DMS 273 treated with DMSO at 0.1 percent for 48 hours (cell line): ENCODE measurements at regions not wholly inside any gene's neighbourhood (a gene's known extent, or its start where the extent isn't known, plus 50 kb on each side); places are given as distances from the start of the nearest gene placed in this dataset.
A peak's percentile ranks its signal among the peaks of the same experiment; 100 is the strongest.
"Not testable (repeated sequence)": the region's sequence is repeated elsewhere in the genome, so short reads cannot be mapped to it uniquely, and the experiment has no call there.

ENCODE experiments used
- DNase-seq: peaks from one replicate; lab custom pipeline; 2025; lab: John Stamatoyannopoulos, UW

- DNase-seq: no peak
Observed at GRCh38 chr9:108444400-108445358, 411.1 kb downstream of the ACTL7B start.

GRCh38 chr9:108443741-108444140 lies 412.0 kb downstream of the ACTL7B start:
- DNase-seq: no peak

GRCh38 chr9:108443019-108443633 lies 412.7 kb downstream of the ACTL7B start:
- DNase-seq: no peak

GRCh38 chr9:108442627-108443018 lies 413.2 kb downstream of the ACTL7B start:
- DNase-seq: no peak

- DNase-seq: no peak
Observed at GRCh38 chr9:108441726-108442125, 414.1 kb downstream of the ACTL7B start.

GRCh38 chr9:108441251-108441650 lies 414.5 kb downstream of the ACTL7B start:
- DNase-seq: no peak

- no peak for DNase-seq
Observed at GRCh38 chr9:108439947-108440346, 415.8 kb downstream of the ACTL7B start.

- no peak for DNase-seq
Observed at GRCh38 chr9:108437656-108438055, 418.1 kb downstream of the ACTL7B start.

GRCh38 chr9:108436448-108436847 lies 419.3 kb downstream of the ACTL7B start:
- no peak for DNase-seq

GRCh38 chr9:108434502-108434901 lies 421.3 kb downstream of the ACTL7B start:
- no peak for DNase-seq

- no peak for DNase-seq
Observed at GRCh38 chr9:108434036-108434435, 421.8 kb downstream of the ACTL7B start.

GRCh38 chr9:108430655-108431054 lies 425.1 kb downstream of the ACTL7B start:
- no peak for DNase-seq

GRCh38 chr9:108427751-108428150 lies 428.0 kb downstream of the ACTL7B start:
- DNase-seq: no peak

- DNase-seq: not testable (repeated sequence)
Observed at GRCh38 chr9:108426421-108426940, 429.3 kb downstream of the ACTL7B start.

- DNase-seq: peak; percentile 7
Observed at GRCh38 chr9:108423433-108423832, 432.4 kb downstream of the ACTL7B start.

- DNase-seq: no peak
Observed at GRCh38 chr9:108419379-108419778, 436.4 kb downstream of the ACTL7B start.

- no peak for DNase-seq
Observed at GRCh38 chr9:108417726-108418125, 438.1 kb downstream of the ACTL7B start.

GRCh38 chr9:108417312-108417711 lies 438.5 kb downstream of the ACTL7B start:
- no peak for DNase-seq

- DNase-seq: no peak
Observed at GRCh38 chr9:108416324-108416723, 439.5 kb downstream of the ACTL7B start.

- DNase-seq: no peak
Observed at GRCh38 chr9:108413809-108414208, 442.0 kb downstream of the ACTL7B start.

- no peak for DNase-seq
Observed at GRCh38 chr9:108412755-108413154, 443.0 kb downstream of the ACTL7B start.

GRCh38 chr9:108411632-108412031 lies 444.2 kb downstream of the ACTL7B start:
- no peak for DNase-seq

- DNase-seq: no peak
Observed at GRCh38 chr9:108410161-108410560, 445.6 kb downstream of the ACTL7B start.
